ENCODE measurements at regions not wholly inside any gene's neighbourhood (a gene's known extent, or its start where the extent isn't known, plus 50 kb on each side); places are given as distances from the start of the nearest gene placed in this dataset.

DNA sequence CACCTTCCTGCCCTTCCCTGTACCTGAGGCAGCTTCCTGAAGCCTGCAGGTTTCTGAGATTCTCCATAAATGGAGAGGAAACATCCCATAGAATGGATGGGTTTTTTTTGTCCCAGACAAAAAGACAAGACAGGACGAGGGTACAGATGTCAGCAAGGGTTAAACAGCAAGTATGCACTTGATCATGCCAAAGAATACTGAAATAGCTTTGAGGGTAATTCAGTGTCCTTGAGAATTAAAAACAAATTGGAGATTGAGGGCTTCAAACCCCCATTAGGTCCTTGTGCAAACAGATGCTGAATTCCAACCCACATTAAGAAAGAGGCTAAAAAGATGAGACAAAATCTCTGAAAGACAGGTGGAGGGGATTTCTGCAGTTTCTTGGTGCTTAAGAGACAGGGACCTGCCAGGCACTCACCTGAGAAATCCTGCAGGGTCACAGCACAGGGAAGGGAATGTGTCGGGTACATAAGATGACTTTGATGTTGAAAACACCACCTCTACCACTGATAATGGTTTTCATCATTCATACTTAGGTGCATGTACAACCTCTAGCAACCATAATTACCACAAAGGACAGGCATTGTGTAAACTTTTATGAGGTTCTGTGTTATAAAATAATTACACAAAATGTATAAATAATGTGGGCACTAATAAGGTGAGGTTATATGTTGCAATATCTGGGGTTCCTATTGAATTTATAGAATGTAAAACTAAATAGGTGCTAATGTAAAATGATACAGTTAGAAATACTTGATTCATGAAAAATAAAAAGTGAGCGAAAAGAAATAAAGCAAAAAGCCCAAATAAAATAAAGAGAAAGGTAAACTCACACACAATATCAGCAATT is 107.1 kb upstream of the TOP3B start:
- Histone ChIP-seq H3K4me2 (ENCODE audit: low read length) (no peak overlapping the region), H2AK5ac (ENCODE audit: low read length) (no peak overlapping the region), H3K9ac (ENCODE audit: low read length) (no peak overlapping the region), H2BK120ac (ENCODE audit: insufficient read depth, low read length, poor library complexity) (no peak overlapping the region), H3K23ac (ENCODE audit: low read length) (no peak overlapping the region), H3K79me2 (ENCODE audit: control insufficient read depth, insufficient read depth, low read length, poor library complexity) (no peaks in the 10 kb centered on the region), H3K9me3 (ENCODE audit: insufficient read depth, low read depth, low read length) (no peaks in the 10 kb centered on the region), H4K91ac (ENCODE audit: low read depth, low read length) (no peak overlapping the region), H3K14ac (ENCODE audit: low read length) (no peak overlapping the region), H4K8ac (ENCODE audit: low read depth, low read length) (no peak overlapping the region), H2AFZ (ENCODE audit: insufficient read depth, low read length, poor library complexity) (no peak overlapping the region), H4K12ac (ENCODE audit: low read depth, low read length) (no peak overlapping the region), H3K27me3 (ENCODE audit: insufficient read depth, low read length) (peaks cover 2% of the 10 kb centered on the region), H3K4me1 (ENCODE audit: control insufficient read depth in 1 of 2, insufficient read depth in 2 of 2, low read length in 2 of 2) (no peaks in the 10 kb centered on the region), H3K79me1 (ENCODE audit: low read length) (no peaks in the 10 kb centered on the region), H3K18ac (ENCODE audit: low read length) (no peak overlapping the region), H3K36me3 (ENCODE audit: control insufficient read depth in 1 of 2, insufficient read depth in 2 of 2, low read length in 2 of 2) (no peaks in the 10 kb centered on the region), H3K4ac (ENCODE audit: low read depth, low read length) (no peak overlapping the region), H3K27ac (ENCODE audit: low read depth, low read length) (no peak overlapping the region), H3K4me3 (ENCODE audit: low read depth, low read length) (no peak overlapping the region), H2BK12ac (ENCODE audit: low read length) (no peak overlapping the region), H2BK5ac (ENCODE audit: low read depth, low read length, poor library complexity) (no peak overlapping the region)
- WGBS (ENCODE audit: extremely low coverage, insufficient coverage, insufficient read length), result no CpG with 5 or more reads among the region's 3 CpGs
- DNase-seq, result no peak

DNA sequence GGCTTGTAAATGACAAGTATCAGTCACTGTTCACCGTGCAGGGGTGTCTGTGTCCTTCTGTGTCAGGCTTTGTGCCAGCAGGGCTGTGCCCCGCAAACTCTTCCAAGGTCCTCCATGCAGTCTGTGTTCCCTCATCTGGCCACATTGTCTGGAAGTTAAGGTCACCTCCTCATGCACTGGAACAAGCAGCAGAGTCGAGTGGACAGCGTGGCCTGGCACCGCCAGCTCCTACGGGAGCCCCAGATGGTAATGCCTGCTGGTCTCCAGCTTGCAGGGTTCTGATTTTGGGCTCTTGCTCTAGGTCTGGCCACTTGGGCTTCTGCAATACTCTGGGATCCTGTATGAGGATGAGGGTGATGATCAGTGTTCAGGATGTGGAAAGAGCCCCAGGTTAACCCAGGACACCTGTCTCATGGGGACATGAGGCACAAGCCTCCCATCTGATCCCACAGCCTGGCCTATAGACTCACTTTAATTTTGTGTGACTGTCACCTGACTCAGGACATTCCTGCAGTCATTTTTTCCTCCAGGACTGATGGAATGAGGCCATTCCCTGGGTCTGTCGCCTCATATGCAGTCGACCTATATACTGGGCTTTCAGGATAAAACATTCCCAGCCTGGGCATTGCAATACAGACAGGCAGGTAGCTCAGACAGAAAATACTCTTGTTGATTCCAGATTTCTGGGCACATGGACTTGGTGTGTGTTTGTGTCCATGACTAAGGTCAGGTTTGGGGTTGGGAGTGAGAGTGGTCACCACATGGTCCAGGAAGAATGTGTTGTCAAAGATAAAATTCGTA is 106.3 kb upstream of the TOP3B start:
- no peak overlapping the region for H2AK5ac ChIP-seq (ENCODE audit: low read length)
- no peak overlapping the region for H4K12ac ChIP-seq (ENCODE audit: low read depth, low read length)
- no peaks in the 10 kb centered on the region for H3K79me1 ChIP-seq (ENCODE audit: low read length)
- H3K23ac ChIP-seq (ENCODE audit: low read length), result no peak overlapping the region
- H2BK12ac ChIP-seq (ENCODE audit: low read length), result no peak overlapping the region
- WGBS (ENCODE audit: extremely low coverage, insufficient coverage, insufficient read length), result no CpG with 5 or more reads among the region's 9 CpGs
- H2AFZ ChIP-seq (ENCODE audit: insufficient read depth, low read length, poor library complexity), result no peak overlapping the region
- DNase-seq, result no peak
- no peak overlapping the region for H3K14ac ChIP-seq (ENCODE audit: low read length)
- H3K18ac ChIP-seq (ENCODE audit: low read length), result no peak overlapping the region
- no peak overlapping the region for H4K8ac ChIP-seq (ENCODE audit: low read depth, low read length)
- no peak overlapping the region for H4K91ac ChIP-seq (ENCODE audit: low read depth, low read length)
- no peaks in the 10 kb centered on the region for H3K36me3 ChIP-seq (ENCODE audit: control insufficient read depth in 1 of 2, insufficient read depth in 2 of 2, low read length in 2 of 2)
- no peak overlapping the region for H3K27ac ChIP-seq (ENCODE audit: low read depth, low read length)
- H3K27me3 ChIP-seq (ENCODE audit: insufficient read depth, low read length), result no peaks in the 10 kb centered on the region
- H3K9me3 ChIP-seq (ENCODE audit: insufficient read depth, low read depth, low read length), result no peaks in the 10 kb centered on the region
- no peak overlapping the region for H2BK120ac ChIP-seq (ENCODE audit: insufficient read depth, low read length, poor library complexity)
- no peak overlapping the region for H2BK5ac ChIP-seq (ENCODE audit: low read depth, low read length, poor library complexity)
- no peaks in the 10 kb centered on the region for H3K79me2 ChIP-seq (ENCODE audit: control insufficient read depth, insufficient read depth, low read length, poor library complexity)
- peak overlapping the region; percentile 35 for H3K9ac ChIP-seq (ENCODE audit: low read length)
- H3K4ac ChIP-seq (ENCODE audit: low read depth, low read length), result no peak overlapping the region
- no peak overlapping the region for H3K4me3 ChIP-seq (ENCODE audit: low read depth, low read length)
- no peaks in the 10 kb centered on the region for H3K4me1 ChIP-seq (ENCODE audit: control insufficient read depth in 1 of 2, insufficient read depth in 2 of 2, low read length in 2 of 2)
- H3K4me2 ChIP-seq (ENCODE audit: low read length), result no peak overlapping the region

DNA sequence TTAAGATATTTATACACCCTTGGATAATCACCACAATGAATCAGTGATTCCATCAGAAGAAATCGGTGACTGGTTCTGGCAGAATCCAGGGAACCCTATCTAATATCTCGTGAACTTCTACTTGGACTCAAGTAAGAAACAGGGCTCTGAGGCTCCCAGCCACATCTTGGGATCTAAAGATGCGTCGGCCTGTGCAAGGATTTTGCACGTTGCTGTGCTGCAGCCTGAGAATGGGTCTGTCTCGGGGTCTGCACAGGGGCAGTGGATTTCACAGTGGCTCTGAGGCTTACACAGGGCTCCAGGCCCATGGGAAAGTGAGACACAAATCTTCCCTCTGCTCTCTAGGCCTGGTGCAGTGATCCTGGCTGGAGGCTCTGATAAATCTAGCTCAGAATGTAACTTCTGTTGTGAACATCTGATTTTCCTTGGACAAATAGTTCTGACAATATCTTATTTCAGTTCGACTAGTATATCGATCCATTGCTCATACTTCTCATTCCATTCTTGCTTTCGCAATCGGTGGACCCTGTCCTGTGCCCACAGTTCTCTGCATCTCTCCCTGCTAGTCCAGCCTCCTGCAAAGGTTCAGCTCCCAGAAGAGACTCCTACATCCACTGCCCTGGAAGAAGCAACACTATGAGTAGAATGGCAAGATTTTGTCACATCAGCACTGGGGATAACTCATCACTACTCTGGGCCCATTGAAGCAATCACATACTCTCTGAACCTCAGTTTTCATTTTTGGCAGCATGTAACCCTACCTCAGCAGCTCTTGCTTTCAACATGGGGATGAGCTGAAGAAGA is 105.5 kb upstream of the TOP3B start:
- Histone ChIP-seq H2BK12ac (ENCODE audit: low read length) (no peak overlapping the region), H3K18ac (ENCODE audit: low read length) (no peak overlapping the region), H3K27ac (ENCODE audit: low read depth, low read length) (no peak overlapping the region), H2AK5ac (ENCODE audit: low read length) (no peak overlapping the region), H3K4ac (ENCODE audit: low read depth, low read length) (no peak overlapping the region), H3K36me3 (ENCODE audit: control insufficient read depth in 1 of 2, insufficient read depth in 2 of 2, low read length in 2 of 2) (no peaks in the 10 kb centered on the region), H3K79me1 (ENCODE audit: low read length) (no peaks in the 10 kb centered on the region), H2AFZ (ENCODE audit: insufficient read depth, low read length, poor library complexity) (no peak overlapping the region), H4K91ac (ENCODE audit: low read depth, low read length) (no peak overlapping the region), H2BK5ac (ENCODE audit: low read depth, low read length, poor library complexity) (no peak overlapping the region), H3K23ac (ENCODE audit: low read length) (no peak overlapping the region), H3K14ac (ENCODE audit: low read length) (no peak overlapping the region), H4K12ac (ENCODE audit: low read depth, low read length) (no peak overlapping the region), H4K8ac (ENCODE audit: low read depth, low read length) (no peak overlapping the region), H3K4me3 (ENCODE audit: low read depth, low read length) (no peak overlapping the region), H2BK120ac (ENCODE audit: insufficient read depth, low read length, poor library complexity) (no peak overlapping the region), H3K4me2 (ENCODE audit: low read length) (no peak overlapping the region), H3K4me1 (ENCODE audit: control insufficient read depth in 1 of 2, insufficient read depth in 2 of 2, low read length in 2 of 2) (no peaks in the 10 kb centered on the region), H3K27me3 (ENCODE audit: insufficient read depth, low read length) (peaks cover 2% of the 10 kb centered on the region), H3K79me2 (ENCODE audit: control insufficient read depth, insufficient read depth, low read length, poor library complexity) (no peaks in the 10 kb centered on the region), H3K9me3 (ENCODE audit: insufficient read depth, low read depth, low read length) (no peaks in the 10 kb centered on the region), H3K9ac (ENCODE audit: low read length) (peak overlapping the region; percentile 35)
- no peak for DNase-seq
- WGBS (ENCODE audit: extremely low coverage, insufficient coverage, insufficient read length), result no CpG with 5 or more reads among the region's 10 CpGs

DNA sequence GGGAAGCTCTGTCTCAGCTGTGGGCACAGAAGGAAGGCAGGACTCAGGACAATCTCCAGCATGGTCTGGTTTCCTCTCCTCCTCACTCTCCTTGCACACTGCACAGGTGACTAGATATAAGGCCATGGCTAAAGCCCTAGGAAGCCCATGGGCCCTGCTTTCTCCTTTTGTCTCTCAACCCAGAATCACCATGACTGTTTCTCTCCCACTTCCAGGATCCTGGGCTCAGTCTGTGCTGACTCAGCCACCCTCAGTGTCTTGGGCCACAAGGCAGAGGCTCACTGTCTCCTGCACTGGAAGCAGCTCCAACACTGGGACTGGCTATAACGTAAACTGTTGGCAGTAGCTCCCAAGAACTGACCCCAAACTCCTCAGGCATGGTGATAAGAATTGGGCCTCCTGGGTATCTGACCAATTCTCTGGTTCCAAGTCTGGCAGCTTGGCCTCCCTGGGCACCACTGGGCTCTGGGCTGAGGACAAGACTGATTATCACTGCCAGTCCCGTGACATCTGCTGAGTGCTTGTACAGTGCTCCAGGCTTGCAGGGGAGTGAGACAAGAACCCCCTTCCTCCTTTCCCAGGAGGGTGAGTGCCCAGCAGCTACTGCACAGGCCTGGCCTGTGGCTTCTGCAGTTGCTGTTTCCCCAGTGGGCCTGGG is 104.0 kb upstream of the TOP3B start:
- WGBS (ENCODE audit: extremely low coverage, insufficient coverage, insufficient read length), result no CpG with 5 or more reads among the region's 2 CpGs
- peaks cover 2% of the 10 kb centered on the region for H3K27me3 ChIP-seq (ENCODE audit: insufficient read depth, low read length)
- no peak overlapping the region for H3K4ac ChIP-seq (ENCODE audit: low read depth, low read length)
- no peak overlapping the region for H3K23ac ChIP-seq (ENCODE audit: low read length)
- no peak overlapping the region for H3K4me2 ChIP-seq (ENCODE audit: low read length)
- no peak overlapping the region for H3K27ac ChIP-seq (ENCODE audit: low read depth, low read length)
- H2BK120ac ChIP-seq (ENCODE audit: insufficient read depth, low read length, poor library complexity), result no peak overlapping the region
- H3K14ac ChIP-seq (ENCODE audit: low read length), result no peak overlapping the region
- H4K8ac ChIP-seq (ENCODE audit: low read depth, low read length), result no peak overlapping the region
- no peaks in the 10 kb centered on the region for H3K4me1 ChIP-seq (ENCODE audit: control insufficient read depth in 1 of 2, insufficient read depth in 2 of 2, low read length in 2 of 2)
- H4K91ac ChIP-seq (ENCODE audit: low read depth, low read length), result no peak overlapping the region
- H3K36me3 ChIP-seq (ENCODE audit: control insufficient read depth in 1 of 2, insufficient read depth in 2 of 2, low read length in 2 of 2), result no peaks in the 10 kb centered on the region
- H2AK5ac ChIP-seq (ENCODE audit: low read length), result no peak overlapping the region
- H3K18ac ChIP-seq (ENCODE audit: low read length), result no peak overlapping the region
- no peaks in the 10 kb centered on the region for H3K79me2 ChIP-seq (ENCODE audit: control insufficient read depth, insufficient read depth, low read length, poor library complexity)
- H2AFZ ChIP-seq (ENCODE audit: insufficient read depth, low read length, poor library complexity), result no peak overlapping the region
- no peak for DNase-seq
- H3K9me3 ChIP-seq (ENCODE audit: insufficient read depth, low read depth, low read length), result no peaks in the 10 kb centered on the region
- no peak overlapping the region for H2BK12ac ChIP-seq (ENCODE audit: low read length)
- H4K12ac ChIP-seq (ENCODE audit: low read depth, low read length), result no peak overlapping the region
- H3K9ac ChIP-seq (ENCODE audit: low read length), result no peak overlapping the region
- H3K79me1 ChIP-seq (ENCODE audit: low read length), result no peaks in the 10 kb centered on the region
- no peak overlapping the region for H2BK5ac ChIP-seq (ENCODE audit: low read depth, low read length, poor library complexity)
- H3K4me3 ChIP-seq (ENCODE audit: low read depth, low read length), result no peak overlapping the region

Data from trophoblast cell (in vitro differentiated cells and primary cell).